ENCODE measurements at regions not wholly inside any gene's neighbourhood (a gene's known extent, or its start where the extent isn't known, plus 50 kb on each side); places are given as distances from the start of the nearest gene placed in this dataset.
"Not testable (repeated sequence)": the region's sequence is repeated elsewhere in the genome, so short reads cannot be mapped to it uniquely, and the experiment has no call there.

GRCh38 chr12:126436041-126436440 lies 1370.8 kb downstream of the AACS start:
- no peaks in the 10 kb centered on the region for H3K36me3 Mint-ChIP-seq (ENCODE audit: unreplicated experiment)
- H3K9me3 Mint-ChIP-seq (ENCODE audit: unreplicated experiment), result peaks cover 47% of the 10 kb centered on the region
- TF ChIP-seq CTCF (IDR thresholded peaks at IDR 0.05), result no peak
- no peaks in the 10 kb centered on the region for H3K27me3 Mint-ChIP-seq (ENCODE audit: unreplicated experiment)
- no peaks in the 10 kb centered on the region for H3K4me1 Mint-ChIP-seq (ENCODE audit: unreplicated experiment)
- DNase-seq (ENCODE audit: extremely low spot score, unreplicated experiment), result no peak
- H3K27ac Mint-ChIP-seq (ENCODE audit: unreplicated experiment), result no peak overlapping the region
- no peak overlapping the region for H3K4me3 Mint-ChIP-seq (ENCODE audit: unreplicated experiment)

- no peaks in the 10 kb centered on the region for H3K4me1 Mint-ChIP-seq (ENCODE audit: unreplicated experiment)
- peaks cover 44% of the 10 kb centered on the region for H3K9me3 Mint-ChIP-seq (ENCODE audit: unreplicated experiment)
- no peak overlapping the region for H3K4me3 Mint-ChIP-seq (ENCODE audit: unreplicated experiment)
- H3K27ac Mint-ChIP-seq (ENCODE audit: unreplicated experiment), result no peak overlapping the region
- no peaks in the 10 kb centered on the region for H3K36me3 Mint-ChIP-seq (ENCODE audit: unreplicated experiment)
- DNase-seq (ENCODE audit: extremely low spot score, unreplicated experiment), result no peak
- TF ChIP-seq CTCF (IDR thresholded peaks at IDR 0.05), result no peak
- H3K27me3 Mint-ChIP-seq (ENCODE audit: unreplicated experiment), result no peaks in the 10 kb centered on the region
Measured at GRCh38 chr12:126437934-126438333, 1372.7 kb downstream of the AACS start.

GRCh38 chr12:126443977-126444376 lies 1378.7 kb downstream of the AACS start:
- H3K27me3 Mint-ChIP-seq (ENCODE audit: unreplicated experiment), result no peaks in the 10 kb centered on the region
- DNase-seq (ENCODE audit: extremely low spot score, unreplicated experiment), result no peak

GRCh38 chr12:126447346-126447745 lies 1382.1 kb downstream of the AACS start:
- H3K27me3 Mint-ChIP-seq (ENCODE audit: unreplicated experiment), result no peaks in the 10 kb centered on the region
- H3K9me3 Mint-ChIP-seq (ENCODE audit: unreplicated experiment), result peaks cover 72% of the 10 kb centered on the region
- no peak for DNase-seq (ENCODE audit: extremely low spot score, unreplicated experiment)
- H3K27ac Mint-ChIP-seq (ENCODE audit: unreplicated experiment), result no peak overlapping the region
- TF ChIP-seq CTCF (IDR thresholded peaks at IDR 0.05), result no peak
- H3K4me1 Mint-ChIP-seq (ENCODE audit: unreplicated experiment), result no peaks in the 10 kb centered on the region
- no peak overlapping the region for H3K4me3 Mint-ChIP-seq (ENCODE audit: unreplicated experiment)
- no peaks in the 10 kb centered on the region for H3K36me3 Mint-ChIP-seq (ENCODE audit: unreplicated experiment)

More at GRCh38 chr12:126443977-126444376, 1378.7 kb downstream of the AACS start:
- peaks cover 57% of the 10 kb centered on the region for H3K9me3 Mint-ChIP-seq (ENCODE audit: unreplicated experiment)
- H3K36me3 Mint-ChIP-seq (ENCODE audit: unreplicated experiment), result no peaks in the 10 kb centered on the region
- no peaks in the 10 kb centered on the region for H3K4me1 Mint-ChIP-seq (ENCODE audit: unreplicated experiment)
- H3K27ac Mint-ChIP-seq (ENCODE audit: unreplicated experiment), result no peak overlapping the region
- TF ChIP-seq CTCF (IDR thresholded peaks at IDR 0.05), result no peak
- no peak overlapping the region for H3K4me3 Mint-ChIP-seq (ENCODE audit: unreplicated experiment)

- no peak overlapping the region for H3K27ac Mint-ChIP-seq (ENCODE audit: unreplicated experiment)
- DNase-seq (ENCODE audit: extremely low spot score, unreplicated experiment), result no peak
- no peak for TF ChIP-seq CTCF (IDR thresholded peaks at IDR 0.05)
- no peaks in the 10 kb centered on the region for H3K4me1 Mint-ChIP-seq (ENCODE audit: unreplicated experiment)
- peaks cover 70% of the 10 kb centered on the region for H3K9me3 Mint-ChIP-seq (ENCODE audit: unreplicated experiment)
- no peaks in the 10 kb centered on the region for H3K36me3 Mint-ChIP-seq (ENCODE audit: unreplicated experiment)
- no peaks in the 10 kb centered on the region for H3K27me3 Mint-ChIP-seq (ENCODE audit: unreplicated experiment)
- no peak overlapping the region for H3K4me3 Mint-ChIP-seq (ENCODE audit: unreplicated experiment)
Measured at GRCh38 chr12:126451809-126452208, 1386.6 kb downstream of the AACS start.

GRCh38 chr12:126452686-126453085 lies 1387.5 kb downstream of the AACS start:
- not testable (repeated sequence) for DNase-seq (ENCODE audit: extremely low spot score, unreplicated experiment); H3K4me3 Mint-ChIP-seq (ENCODE audit: unreplicated experiment); H3K36me3 Mint-ChIP-seq (ENCODE audit: unreplicated experiment); H3K4me1 Mint-ChIP-seq (ENCODE audit: unreplicated experiment); H3K27me3 Mint-ChIP-seq (ENCODE audit: unreplicated experiment); H3K27ac Mint-ChIP-seq (ENCODE audit: unreplicated experiment)
- H3K9me3 Mint-ChIP-seq (ENCODE audit: unreplicated experiment), result peaks cover 68% of the 10 kb centered on the region

All from osteocyte (in vitro differentiated cells).